ENCODE measurements at regions not wholly inside any gene's neighbourhood (a gene's known extent, or its start where the extent isn't known, plus 50 kb on each side); places are given as distances from the start of the nearest gene placed in this dataset.

DNA sequence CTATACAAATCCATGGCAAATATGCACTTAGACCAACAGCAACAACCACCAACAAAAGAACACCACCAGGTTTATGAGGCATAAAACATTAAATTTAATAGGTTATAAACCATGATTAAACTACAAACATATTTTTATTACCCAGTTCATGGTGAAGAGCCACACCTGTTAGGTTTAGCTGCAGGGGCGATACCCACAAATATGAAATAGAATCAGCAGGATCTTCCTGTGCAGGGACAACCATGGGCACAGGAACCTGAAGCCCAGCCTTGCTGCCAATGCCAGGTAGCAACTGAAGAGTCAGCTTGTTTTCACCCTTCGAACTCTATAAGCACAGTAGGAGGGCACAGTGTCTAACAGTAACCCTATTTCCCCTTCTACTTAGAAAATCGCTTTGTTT is 675.0 kb downstream of the SATB2 start:
- intact Hi-C loops (cut with micrococcal nuclease) (no loop called here), in situ Hi-C loops (cut with MboI) (no loop called here)
- Histone ChIP-seq H3K4me1 (replicated peaks in 1 of 2; ENCODE audit: control insufficient read depth in 2 of 2, insufficient read depth in 2 of 2, low read length in 2 of 2) (no peaks in the 10 kb centered on the region), H3K27ac (ENCODE audit: extremely low read depth, low read depth, low read length) (no peak overlapping the region), H4K20me1 (replicated peaks; ENCODE audit: control insufficient read depth, insufficient read depth, low read length) (no peaks in the 10 kb centered on the region), H3K27me3 (ENCODE audit: control insufficient read depth in 2 of 2, insufficient read depth in 2 of 2, low read length in 2 of 2) (no peaks in the 10 kb centered on the region), H2AFZ (ENCODE audit: low read depth, low read length) (no peak overlapping the region), H3K36me3 (ENCODE audit: control insufficient read depth, insufficient read depth, low read length) (no peaks in the 10 kb centered on the region), H3K9me3 (replicated peaks; ENCODE audit: control insufficient read depth, insufficient read depth, low read depth, low read length) (no peaks in the 10 kb centered on the region), H3K9me1 (ENCODE audit: control insufficient read depth, insufficient read depth, low read length) (no peaks in the 10 kb centered on the region), H3K9ac (ENCODE audit: insufficient read depth in 1 of 2, low read depth in 2 of 2, low read length in 2 of 2) (no peak overlapping the region), H3K4me2 (ENCODE audit: insufficient read depth, low read length) (no peak overlapping the region), H3K4me3 (no peak overlapping the region), H3K79me2 (ENCODE audit: control insufficient read depth, insufficient read depth, low read length) (no peaks in the 10 kb centered on the region)
- DNase-seq (ENCODE audit: extremely low read depth in 1 of 4, low spot score in 3 of 4): no peak
- no peak for ATAC-seq
- whole genome bisulfite sequencing (ENCODE audit: insufficient coverage, low coverage, missing lambda C conversion rate): 0% methylated on average over 3 of the region's 3 CpGs
- no peak for FAIRE-seq
- POLR2A ChIA-PET: no interaction called here
- BruUV-seq (replicated peaks): no TSS peak
- TF ChIP-seq JUND (IDR thresholded peaks at IDR 0.05; ENCODE audit: borderline replicate concordance, low read depth, low read length): no peak
- no peak for TF ChIP-seq JUND (tag; IDR thresholded peaks at IDR 0.05; ENCODE audit: borderline replicate concordance, low read depth, low read length)
- no peak for TF ChIP-seq NEUROD1 (IDR thresholded peaks at IDR 0.05; ENCODE audit: borderline replicate concordance, low read depth, low read length, partially characterized antibody)
- CTCF ChIA-PET (ENCODE audit: low intra/inter-chr PET ratio): no interaction called here

DNA sequence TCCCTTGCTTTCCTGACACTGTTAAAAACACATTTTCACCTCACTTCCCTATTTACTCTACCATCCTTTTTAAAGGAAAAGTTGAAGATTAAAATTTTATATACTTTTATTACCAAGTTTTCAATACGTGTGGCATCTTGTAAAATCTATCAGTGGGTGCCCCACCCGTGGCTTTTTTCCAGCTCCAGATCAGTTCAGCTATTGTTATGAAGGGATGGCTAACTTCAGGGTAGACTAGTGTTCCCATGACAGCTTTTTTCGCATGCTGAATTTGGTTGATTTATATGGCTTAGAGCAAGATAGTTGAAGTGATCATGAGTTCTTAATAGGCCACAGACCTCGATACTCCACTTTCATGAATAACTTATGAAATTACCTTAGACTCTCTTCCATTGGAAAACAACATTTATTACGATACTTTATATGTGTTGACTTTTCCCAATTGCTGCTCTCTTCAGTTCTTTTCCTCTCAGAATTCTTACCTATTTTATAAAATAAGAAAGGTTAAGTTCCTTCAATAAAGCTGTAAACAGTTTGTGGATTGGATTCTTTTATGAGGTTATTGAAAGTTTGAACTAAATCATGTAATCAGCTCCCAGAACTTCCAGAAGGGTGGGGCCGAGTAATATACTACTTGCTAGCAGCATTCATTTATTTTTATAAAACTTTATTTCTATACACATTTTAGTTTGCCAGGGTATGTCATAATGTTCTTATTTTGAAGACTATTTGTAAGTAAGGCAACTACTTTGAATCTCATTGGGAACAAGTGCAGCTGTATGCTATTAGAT is 680.9 kb downstream of the SATB2 start:
- H3K4me1 ChIP-seq (replicated peaks in 1 of 2; ENCODE audit: control insufficient read depth in 2 of 2, insufficient read depth in 2 of 2, low read length in 2 of 2): no peaks in the 10 kb centered on the region
- no peak overlapping the region for H3K9ac ChIP-seq (ENCODE audit: insufficient read depth in 1 of 2, low read depth in 2 of 2, low read length in 2 of 2)
- H3K4me3 ChIP-seq: no peak overlapping the region
- no peaks in the 10 kb centered on the region for H3K9me1 ChIP-seq (ENCODE audit: control insufficient read depth, insufficient read depth, low read length)
- H4K20me1 ChIP-seq (replicated peaks; ENCODE audit: control insufficient read depth, insufficient read depth, low read length): no peaks in the 10 kb centered on the region
- no peaks in the 10 kb centered on the region for H3K79me2 ChIP-seq (ENCODE audit: control insufficient read depth, insufficient read depth, low read length)
- no peak overlapping the region for H3K27ac ChIP-seq (ENCODE audit: extremely low read depth, low read depth, low read length)
- H3K4me2 ChIP-seq (ENCODE audit: insufficient read depth, low read length): no peak overlapping the region
- no peaks in the 10 kb centered on the region for H3K9me3 ChIP-seq (replicated peaks; ENCODE audit: control insufficient read depth, insufficient read depth, low read depth, low read length)
- no TSS peak for BruUV-seq (replicated peaks)
- no peak overlapping the region for H2AFZ ChIP-seq (ENCODE audit: low read depth, low read length)
- POLR2A ChIA-PET: no interaction called here
- in situ Hi-C loops (cut with MboI): no loop called here
- no peak for DNase-seq (ENCODE audit: extremely low read depth in 1 of 4, low spot score in 3 of 4)
- no peaks in the 10 kb centered on the region for H3K27me3 ChIP-seq (ENCODE audit: control insufficient read depth in 2 of 2, insufficient read depth in 2 of 2, low read length in 2 of 2)
- FAIRE-seq: no peak
- 0% methylated on average over 6 of the region's 6 CpGs for WGBS (ENCODE audit: insufficient coverage, low coverage, missing lambda C conversion rate)
- CTCF ChIA-PET (ENCODE audit: low intra/inter-chr PET ratio): no interaction called here
- intact Hi-C loops (cut with micrococcal nuclease): no loop called here
- H3K36me3 ChIP-seq (ENCODE audit: control insufficient read depth, insufficient read depth, low read length): no peaks in the 10 kb centered on the region
- ATAC-seq: no peak
- TF ChIP-seq ZNF354B (CRISPR knock-in tag; IDR thresholded peaks at IDR 0.05): no peak
- TF ChIP-seq SMC3 (conservative IDR thresholded peaks at IDR 0.05; ENCODE audit: insufficient read depth, low read depth, low read length): no peak
- TF ChIP-seq JUND (IDR thresholded peaks at IDR 0.05; ENCODE audit: borderline replicate concordance, low read depth, low read length): no peak
- no peak for TF ChIP-seq JUND (tag; IDR thresholded peaks at IDR 0.05; ENCODE audit: borderline replicate concordance, low read depth, low read length)
- no peak for TF ChIP-seq ZNF644 (tag; IDR thresholded peaks at IDR 0.05; ENCODE audit: low read depth)
- TF ChIP-seq ARID4B (CRISPR knock-in tag; IDR thresholded peaks at IDR 0.05): no peak
- TF ChIP-seq ILF3 (IDR thresholded peaks at IDR 0.05; ENCODE audit: borderline replicate concordance): no peak
- TF ChIP-seq ZNF445 (CRISPR knock-in tag; IDR thresholded peaks at IDR 0.05; ENCODE audit: low read depth): no peak
- no peak for TF ChIP-seq KLF13 (tag; IDR thresholded peaks at IDR 0.05; ENCODE audit: borderline replicate concordance, low read depth)
